ENCODE measurements at regions not wholly inside any gene's neighbourhood (a gene's known extent, or its start where the extent isn't known, plus 50 kb on each side); places are given as distances from the start of the nearest gene placed in this dataset.

GRCh38 chr4:36779601-36780000, 464.9 kb upstream of the NWD2 start:
- no peaks in the 10 kb centered on the region for H3K36me3 ChIP-seq (ENCODE audit: control insufficient read depth, insufficient read depth, low read length)
- ChIA-PET POLR2A (no interaction called here), CTCF (ENCODE audit: low intra/inter-chr PET ratio) (no interaction called here)
- no peak for TF ChIP-seq ZNF232 (CRISPR knock-in tag; IDR thresholded peaks at IDR 0.05)
- TF ChIP-seq RFX5 (IDR thresholded peaks at IDR 0.05; ENCODE audit: low read depth, low read length) = no peak
- H3K4me3 ChIP-seq = no peak overlapping the region
- no peaks in the 10 kb centered on the region for H3K79me2 ChIP-seq (ENCODE audit: control insufficient read depth, insufficient read depth, low read length)
- no peaks in the 10 kb centered on the region for H3K9me1 ChIP-seq (ENCODE audit: control insufficient read depth, insufficient read depth, low read length)
- no peak overlapping the region for H3K9ac ChIP-seq (ENCODE audit: insufficient read depth in 1 of 2, low read depth in 2 of 2, low read length in 2 of 2)
- WGBS (ENCODE audit: insufficient coverage, low coverage, missing lambda C conversion rate) = 11% methylated on average over 1 of the region's 1 CpG
- H3K9me3 ChIP-seq (replicated peaks; ENCODE audit: control insufficient read depth, insufficient read depth, low read depth, low read length) = no peaks in the 10 kb centered on the region
- in situ Hi-C loops (cut with MboI) = no loop called here
- DNase-seq (ENCODE audit: extremely low read depth in 1 of 4, low spot score in 3 of 4) (no peak), FAIRE-seq (no peak), ATAC-seq (no peak)
- no peaks in the 10 kb centered on the region for H3K27me3 ChIP-seq (ENCODE audit: control insufficient read depth in 2 of 2, insufficient read depth in 2 of 2, low read length in 2 of 2)
- H3K4me2 ChIP-seq (ENCODE audit: insufficient read depth, low read length) = no peak overlapping the region
- H3K4me1 ChIP-seq (replicated peaks in 1 of 2; ENCODE audit: control insufficient read depth in 2 of 2, insufficient read depth in 2 of 2, low read length in 2 of 2) = no peaks in the 10 kb centered on the region
- no TSS peak for BruUV-seq (replicated peaks)
- no peaks in the 10 kb centered on the region for H4K20me1 ChIP-seq (replicated peaks; ENCODE audit: control insufficient read depth, insufficient read depth, low read length)
- no peak overlapping the region for H3K27ac ChIP-seq (ENCODE audit: extremely low read depth, low read depth, low read length)
- intact Hi-C loops (cut with micrococcal nuclease) = no loop called here
- no peak overlapping the region for H2AFZ ChIP-seq (ENCODE audit: low read depth, low read length)

DNA sequence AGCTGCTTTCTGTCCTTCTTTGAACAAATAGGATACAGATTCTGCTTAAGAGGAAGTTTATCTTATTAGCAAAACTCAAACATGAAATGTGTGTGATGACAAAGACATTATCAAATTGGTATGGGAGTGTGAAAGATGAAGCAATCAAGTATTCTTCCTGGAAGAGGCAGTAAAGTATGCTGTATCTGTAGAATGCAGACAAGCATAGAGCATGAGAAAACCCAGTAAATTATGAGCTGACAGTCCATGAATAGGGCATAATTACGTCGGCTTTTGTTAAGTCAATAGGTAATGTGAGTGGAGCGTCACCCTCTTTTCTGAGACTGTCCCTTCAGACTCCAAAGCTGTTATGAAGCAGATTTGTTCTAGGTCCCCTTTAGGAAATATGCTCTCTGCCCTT, 458.6 kb upstream of the NWD2 start:
- H3K4me2 ChIP-seq (ENCODE audit: insufficient read depth, low read length) = no peak overlapping the region; the same call in 1 of the 2 replicates
- in situ Hi-C loops (cut with MboI) = no loop called here
- CTCF ChIA-PET (ENCODE audit: low intra/inter-chr PET ratio) = no interaction called here
- no peaks in the 10 kb centered on the region for H3K27me3 ChIP-seq (ENCODE audit: control insufficient read depth in 2 of 2, insufficient read depth in 2 of 2, low read length in 2 of 2)
- intact Hi-C loops (cut with micrococcal nuclease) = no loop called here
- DNase-seq (ENCODE audit: extremely low read depth in 1 of 4, low spot score in 3 of 4) (peak in 1 of 4 experiments; percentile 34), ATAC-seq (peak; percentile 77), FAIRE-seq (no peak)
- no peaks in the 10 kb centered on the region for H3K79me2 ChIP-seq (ENCODE audit: control insufficient read depth, insufficient read depth, low read length)
- H3K9ac ChIP-seq (ENCODE audit: insufficient read depth in 1 of 2, low read depth in 2 of 2, low read length in 2 of 2) = no peak overlapping the region
- POLR2A ChIA-PET = interaction anchor here (1.7 kb wide), 1 partner anchor 10 kb away, joined by 6 read pairs; no protein-coding TSS in a partner anchor
- H3K27ac ChIP-seq (ENCODE audit: extremely low read depth, low read depth, low read length) = peak overlapping the region; percentile 43; the same call in 1 of the 3 replicates
- no peaks in the 10 kb centered on the region for H4K20me1 ChIP-seq (replicated peaks; ENCODE audit: control insufficient read depth, insufficient read depth, low read length)
- no peaks in the 10 kb centered on the region for H3K36me3 ChIP-seq (ENCODE audit: control insufficient read depth, insufficient read depth, low read length)
- no TSS peak for BruUV-seq (replicated peaks)
- H3K9me3 ChIP-seq (replicated peaks; ENCODE audit: control insufficient read depth, insufficient read depth, low read depth, low read length) = no peaks in the 10 kb centered on the region
- WGBS (ENCODE audit: insufficient coverage, low coverage, missing lambda C conversion rate) = 3% methylated on average over 3 of the region's 3 CpGs
- H3K4me1 ChIP-seq (replicated peaks in 1 of 2; ENCODE audit: control insufficient read depth in 2 of 2, insufficient read depth in 2 of 2, low read length in 2 of 2) = no peaks in the 10 kb centered on the region
- H3K9me1 ChIP-seq (ENCODE audit: control insufficient read depth, insufficient read depth, low read length) = no peaks in the 10 kb centered on the region
- H3K4me3 ChIP-seq = no peak overlapping the region
- no peak overlapping the region for H2AFZ ChIP-seq (ENCODE audit: low read depth, low read length)
- TF ChIP-seq HDAC2 (IDR thresholded peaks at IDR 0.05) (no peak), MAFF (IDR thresholded peaks at IDR 0.05; ENCODE audit: low read length) (no peak), ZNF449 (CRISPR knock-in tag; IDR thresholded peaks at IDR 0.05) (no peak), STAT5A (IDR thresholded peaks at IDR 0.05; ENCODE audit: borderline replicate concordance, low read length) (peak; percentile 69), ZNF717 (CRISPR knock-in tag; IDR thresholded peaks at IDR 0.05) (no peak), PHB2 (IDR thresholded peaks at IDR 0.05; ENCODE audit: low read depth) (no peak), MTA1 (IDR thresholded peaks at IDR 0.05; ENCODE audit: borderline replicate concordance) (no peak), MTA3 (IDR thresholded peaks at IDR 0.05; ENCODE audit: borderline replicate concordance) (no peak)
- TF ChIP-seq, protein P1, sequence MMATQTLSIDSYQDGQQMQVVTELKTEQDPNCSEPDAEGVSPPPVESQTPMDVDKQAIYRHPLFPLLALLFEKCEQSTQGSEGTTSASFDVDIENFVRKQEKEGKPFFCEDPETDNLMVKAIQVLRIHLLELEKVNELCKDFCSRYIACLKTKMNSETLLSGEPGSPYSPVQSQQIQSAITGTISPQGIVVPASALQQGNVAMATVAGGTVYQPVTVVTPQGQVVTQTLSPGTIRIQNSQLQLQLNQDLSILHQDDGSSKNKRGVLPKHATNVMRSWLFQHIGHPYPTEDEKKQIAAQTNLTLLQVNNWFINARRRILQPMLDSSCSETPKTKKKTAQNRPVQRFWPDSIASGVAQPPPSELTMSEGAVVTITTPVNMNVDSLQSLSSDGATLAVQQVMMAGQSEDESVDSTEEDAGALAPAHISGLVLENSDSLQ (IDR thresholded peaks at IDR 0.05) = peak; percentile 79
- TF ChIP-seq, protein P2, sequence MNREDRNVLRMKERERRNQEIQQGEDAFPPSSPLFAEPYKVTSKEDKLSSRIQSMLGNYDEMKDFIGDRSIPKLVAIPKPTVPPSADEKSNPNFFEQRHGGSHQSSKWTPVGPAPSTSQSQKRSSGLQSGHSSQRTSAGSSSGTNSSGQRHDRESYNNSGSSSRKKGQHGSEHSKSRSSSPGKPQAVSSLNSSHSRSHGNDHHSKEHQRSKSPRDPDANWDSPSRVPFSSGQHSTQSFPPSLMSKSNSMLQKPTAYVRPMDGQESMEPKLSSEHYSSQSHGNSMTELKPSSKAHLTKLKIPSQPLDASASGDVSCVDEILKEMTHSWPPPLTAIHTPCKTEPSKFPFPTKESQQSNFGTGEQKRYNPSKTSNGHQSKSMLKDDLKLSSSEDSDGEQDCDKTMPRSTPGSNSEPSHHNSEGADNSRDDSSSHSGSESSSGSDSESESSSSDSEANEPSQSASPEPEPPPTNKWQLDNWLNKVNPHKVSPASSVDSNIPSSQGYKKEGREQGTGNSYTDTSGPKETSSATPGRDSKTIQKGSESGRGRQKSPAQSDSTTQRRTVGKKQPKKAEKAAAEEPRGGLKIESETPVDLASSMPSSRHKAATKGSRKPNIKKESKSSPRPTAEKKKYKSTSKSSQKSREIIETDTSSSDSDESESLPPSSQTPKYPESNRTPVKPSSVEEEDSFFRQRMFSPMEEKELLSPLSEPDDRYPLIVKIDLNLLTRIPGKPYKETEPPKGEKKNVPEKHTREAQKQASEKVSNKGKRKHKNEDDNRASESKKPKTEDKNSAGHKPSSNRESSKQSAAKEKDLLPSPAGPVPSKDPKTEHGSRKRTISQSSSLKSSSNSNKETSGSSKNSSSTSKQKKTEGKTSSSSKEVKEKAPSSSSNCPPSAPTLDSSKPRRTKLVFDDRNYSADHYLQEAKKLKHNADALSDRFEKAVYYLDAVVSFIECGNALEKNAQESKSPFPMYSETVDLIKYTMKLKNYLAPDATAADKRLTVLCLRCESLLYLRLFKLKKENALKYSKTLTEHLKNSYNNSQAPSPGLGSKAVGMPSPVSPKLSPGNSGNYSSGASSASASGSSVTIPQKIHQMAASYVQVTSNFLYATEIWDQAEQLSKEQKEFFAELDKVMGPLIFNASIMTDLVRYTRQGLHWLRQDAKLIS (CRISPR knock-in tag; IDR thresholded peaks at IDR 0.05) = no peak
